NB4 (cell line): ENCODE measurements at regions not wholly inside any gene's neighbourhood (a gene's known extent, or its start where the extent isn't known, plus 50 kb on each side); places are given as distances from the start of the nearest gene placed in this dataset.

Experiments used
- DNase-seq: peaks from one replicate; pipeline ENCODE4 v3.0.0; 2010; ENCODE audit warnings: low read depth
- H3K4me3 ChIP-seq: one replicate; pipeline ENCODE4 v1.5.1; 2011; ENCODE audit warnings: mild to moderate bottlenecking, low read depth, low read length, moderate library complexity
- CTCF ChIP-seq: IDR thresholded peaks from one replicate; pipeline ENCODE4 v1.5.1; 2012; ENCODE audit warnings: low read depth, low read length
- MAX ChIP-seq: IDR thresholded peaks from 2 replicates; pipeline ENCODE4 v1.6.1; 2011; ENCODE audit warnings: low read depth, low read length
- MYC ChIP-seq: IDR thresholded peaks from 2 replicates; pipeline ENCODE4 v1.6.1; 2011; ENCODE audit warnings: low read depth, low read length
- POLR2A ChIP-seq: IDR thresholded peaks from 2 replicates; pipeline ENCODE4 v1.6.1; 2011; ENCODE audit warnings: mild to moderate bottlenecking; ENCODE audit not compliant: insufficient read length; ENCODE audit errors: extremely low read depth

GRCh38 chr16:49095539-49095938 lies 186.1 kb downstream of the CBLN1 start:
- DNase-seq, result no peak
- H3K4me3 ChIP-seq, result no peak overlapping the region
- TF ChIP-seq MAX (no peak), POLR2A (no peak), CTCF (no peak), MYC (no peak)

GRCh38 chr16:49094471-49094870 lies 187.2 kb downstream of the CBLN1 start:
- TF ChIP-seq MYC (no peak), POLR2A (no peak), CTCF (no peak), MAX (no peak)
- DNase-seq, result no peak
- H3K4me3 ChIP-seq, result no peak overlapping the region

DNA sequence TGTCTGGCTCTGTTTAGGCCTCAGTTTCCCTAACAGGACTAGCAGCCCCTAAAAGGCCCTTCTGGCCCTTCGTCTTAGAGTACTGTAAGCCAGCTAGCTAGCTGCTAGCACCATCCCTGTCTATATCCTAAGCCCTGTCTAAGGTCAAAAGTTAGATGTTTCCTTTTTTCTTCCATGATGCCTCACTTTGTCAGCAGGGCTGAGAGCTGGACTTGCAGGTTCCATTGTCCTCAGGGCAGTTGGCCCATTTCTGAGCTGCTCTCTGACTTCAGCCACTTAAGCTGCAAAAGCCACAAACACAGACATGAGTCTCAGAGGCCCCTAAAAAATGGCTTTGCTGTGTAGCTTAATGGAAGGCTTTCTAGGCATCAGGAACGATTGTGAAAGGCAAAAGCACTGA lies 187.7 kb downstream of the CBLN1 start:
- no peak for DNase-seq
- no peak overlapping the region for H3K4me3 ChIP-seq
- no peak for TF ChIP-seq POLR2A
- no peak for TF ChIP-seq CTCF
- no peak for TF ChIP-seq MAX
- TF ChIP-seq MYC, result no peak

GRCh38 chr16:49092704-49093103 lies 188.9 kb downstream of the CBLN1 start:
- no peak for TF ChIP-seq MAX
- no peak for TF ChIP-seq MYC
- no peak for TF ChIP-seq CTCF
- TF ChIP-seq POLR2A, result no peak
- no peak for DNase-seq
- no peak overlapping the region for H3K4me3 ChIP-seq

DNA sequence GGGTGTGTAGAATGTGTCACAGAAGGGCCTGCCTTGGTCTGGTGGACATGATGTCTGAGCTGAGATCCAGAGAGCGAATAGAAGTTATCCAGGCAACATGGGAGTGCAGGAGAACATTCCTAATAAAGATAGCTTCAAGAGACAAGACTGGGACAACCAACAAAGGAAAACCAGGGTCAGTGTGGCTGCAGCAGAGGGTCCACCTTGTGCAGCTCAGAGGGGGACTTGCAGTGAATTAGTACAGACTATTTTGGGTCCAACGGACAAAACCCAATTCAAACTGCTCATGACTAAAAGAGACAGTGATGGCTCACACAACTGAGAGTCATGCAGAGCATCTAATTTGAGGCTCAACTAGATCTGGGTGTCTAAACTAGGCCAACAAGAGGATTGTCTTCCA lies 192.1 kb downstream of the CBLN1 start:
- TF ChIP-seq MYC (no peak), MAX (no peak), CTCF (no peak), POLR2A (no peak)
- no peak overlapping the region for H3K4me3 ChIP-seq
- DNase-seq, result no peak

GRCh38 chr16:49089039-49089438 lies 192.6 kb downstream of the CBLN1 start:
- H3K4me3 ChIP-seq, result no peak overlapping the region
- TF ChIP-seq POLR2A (no peak), CTCF (no peak), MAX (no peak), MYC (no peak)
- no peak for DNase-seq
